PC-3 (cell line): ENCODE measurements at regions not wholly inside any gene's neighbourhood (a gene's known extent, or its start where the extent isn't known, plus 50 kb on each side); places are given as distances from the start of the nearest gene placed in this dataset.

ENCODE experiments used
- ATAC-seq: fragments of 200-7000 bp; cut with Tn5 transposase; 2 replicates; pipeline ENCODE4 v1.9.1; 2020; ENCODE audit warnings: mild to moderate bottlenecking, moderate library complexity
- BruUV-seq: library from RNA; stranded (reverse); fragments of 400-500 nt; replicated peaks from 2 replicates; lab custom pipeline; 2021; lab: Mats Ljungman, UMichigan
- CTCF ChIA-PET: fragments of 300-600 bp; sonication (Branson Sonifier 250); formaldehyde crosslinking; loops from one replicate; lab custom pipeline; 2022; ENCODE audit warnings: antibody characterized with exemption; lab: Charles Lee
- POLR2A ChIA-PET: fragments of 300-600 bp; sonication (Branson Sonifier 250); formaldehyde crosslinking; loops from one replicate; lab custom pipeline; 2022; ENCODE audit warnings: antibody characterized with exemption; ENCODE audit not compliant: unreplicated experiment; lab: Charles Lee
- DNase-seq: peaks from one replicate; pipeline ENCODE4 v3.0.0-alpha.2; 2015
- H2AFZ ChIP-seq: fragments of 300-600 bp; sonication (generic); 2 replicates; pipeline ENCODE4 v1.6.0; 2016; ENCODE audit warnings: antibody characterized with exemption, low read length
- H3F3A ChIP-seq: fragments of 300-600 bp; sonication (generic); one replicate; pipeline ENCODE4 v1.6.0; 2017; ENCODE audit warnings: antibody characterized with exemption, low read length, control low read depth, mild to moderate bottlenecking; ENCODE audit not compliant: unreplicated experiment
- H3K27ac ChIP-seq: fragments of 300-600 bp; sonication (generic); 2 replicates; pipeline ENCODE4 v1.5.1; 2016; ENCODE audit warnings: mild to moderate bottlenecking, low read length
- H3K27me3 ChIP-seq: fragments of 300-600 bp; sonication (generic); 2 replicates; pipeline ENCODE4 v1.6.1; 2016; ENCODE audit warnings: low read length, mixed read lengths
- H3K36me3 ChIP-seq: fragments of 300-600 bp; sonication (generic); 2 replicates; pipeline ENCODE4 v1.6.1; 2016; ENCODE audit warnings: low read depth, mixed run types, low read length, mixed read lengths
- H3K4me1 ChIP-seq: fragments of 300-600 bp; sonication (generic); 2 replicates; pipeline ENCODE4 v1.5.1; 2016; ENCODE audit warnings: low read length; ENCODE audit not compliant: insufficient read depth
- H3K4me2 ChIP-seq: fragments of 300-600 bp; sonication (generic); 2 replicates; pipeline ENCODE4 v1.6.0; 2016; ENCODE audit warnings: low read length
- H3K4me3 ChIP-seq: fragments of 300-600 bp; sonication (generic); 2 replicates; pipeline ENCODE4 v1.5.1; 2016; ENCODE audit warnings: mild to moderate bottlenecking, low read length, mixed read lengths
- H3K79me2 ChIP-seq: fragments of 300-600 bp; sonication (generic); 2 replicates; pipeline ENCODE4 v1.6.1; 2017; ENCODE audit warnings: low read length, mixed read lengths
- H3K9ac ChIP-seq: fragments of 300-600 bp; sonication (generic); 2 replicates; pipeline ENCODE4 v1.6.0; 2016; ENCODE audit warnings: mild to moderate bottlenecking, low read length
- H3K9me2 ChIP-seq: fragments of 300-600 bp; sonication (generic); replicated peaks from 2 replicates; pipeline ENCODE4 v1.6.1; 2016; ENCODE audit warnings: mixed run types, low read length, mixed read lengths
- H3K9me3 ChIP-seq: fragments of 300-600 bp; sonication (generic); 2 replicates; pipeline ENCODE4 v1.6.1; 2016; ENCODE audit warnings: low read length, mixed read lengths
- H4K20me1 ChIP-seq: fragments of 300-600 bp; sonication (generic); 2 replicates; pipeline ENCODE4 v1.6.1; 2016; ENCODE audit warnings: low read length, mixed read lengths
- EZH2 ChIP-seq: fragments of 300-600 bp; sonication (generic); IDR thresholded peaks from one replicate; pipeline ENCODE4 v1.6.1; 2017; ENCODE audit warnings: antibody characterized with exemption, mild to moderate bottlenecking, low read length; ENCODE audit not compliant: unreplicated experiment
- EZH2phosphoT487 ChIP-seq: fragments of 300-600 bp; sonication (generic); IDR thresholded peaks from 2 replicates; pipeline ENCODE4 v1.6.1; 2018; ENCODE audit warnings: mild to moderate bottlenecking, antibody characterized with exemption, low read length, borderline replicate concordance
- intact Hi-C: fragments of 100-400 bp; cut with micrococcal nuclease; formaldehyde crosslinking; loops from 2 replicates; pipeline ENCODE4 v1.9.0; 2023
- TF ChIP-seq, protein P1 (sequence below): fragments of 300-600 bp; sonication (generic); conservative IDR thresholded peaks from 2 replicates; pipeline ENCODE4 v1.5.1; 2017; ENCODE audit warnings: antibody characterized with exemption, low read depth, mild to moderate bottlenecking, low read length

DNA sequence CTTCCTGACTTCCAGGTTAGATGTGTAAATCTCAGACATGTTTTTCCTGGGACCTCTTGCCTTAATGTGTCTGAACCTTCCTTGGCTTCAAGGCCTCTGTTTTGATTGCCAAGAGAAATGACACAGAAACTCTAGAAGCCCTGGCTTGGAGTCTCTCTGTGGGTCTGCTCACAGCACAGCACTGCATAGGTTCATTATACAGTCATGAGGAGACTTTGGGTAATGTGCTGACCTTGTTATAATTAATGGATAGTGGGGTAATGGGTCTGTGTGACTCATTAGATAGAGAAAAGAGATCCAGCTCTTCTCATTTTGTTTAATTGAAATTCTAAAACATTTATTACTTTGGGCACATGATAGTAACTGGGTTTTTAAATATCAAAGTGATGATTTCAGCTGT, 175.8 kb upstream of the GLRA1 start:
- H4K20me1 ChIP-seq = no peaks in the 10 kb centered on the region
- no peak overlapping the region for H3K9ac ChIP-seq
- no peak for ATAC-seq
- H2AFZ ChIP-seq = no peak overlapping the region
- ChIA-PET POLR2A (no interaction called here), CTCF (no interaction called here)
- no peak overlapping the region for H3K4me2 ChIP-seq
- H3K27me3 ChIP-seq = peaks cover 53% of the 10 kb centered on the region
- H3K36me3 ChIP-seq = no peaks in the 10 kb centered on the region
- TF ChIP-seq, protein P1, sequence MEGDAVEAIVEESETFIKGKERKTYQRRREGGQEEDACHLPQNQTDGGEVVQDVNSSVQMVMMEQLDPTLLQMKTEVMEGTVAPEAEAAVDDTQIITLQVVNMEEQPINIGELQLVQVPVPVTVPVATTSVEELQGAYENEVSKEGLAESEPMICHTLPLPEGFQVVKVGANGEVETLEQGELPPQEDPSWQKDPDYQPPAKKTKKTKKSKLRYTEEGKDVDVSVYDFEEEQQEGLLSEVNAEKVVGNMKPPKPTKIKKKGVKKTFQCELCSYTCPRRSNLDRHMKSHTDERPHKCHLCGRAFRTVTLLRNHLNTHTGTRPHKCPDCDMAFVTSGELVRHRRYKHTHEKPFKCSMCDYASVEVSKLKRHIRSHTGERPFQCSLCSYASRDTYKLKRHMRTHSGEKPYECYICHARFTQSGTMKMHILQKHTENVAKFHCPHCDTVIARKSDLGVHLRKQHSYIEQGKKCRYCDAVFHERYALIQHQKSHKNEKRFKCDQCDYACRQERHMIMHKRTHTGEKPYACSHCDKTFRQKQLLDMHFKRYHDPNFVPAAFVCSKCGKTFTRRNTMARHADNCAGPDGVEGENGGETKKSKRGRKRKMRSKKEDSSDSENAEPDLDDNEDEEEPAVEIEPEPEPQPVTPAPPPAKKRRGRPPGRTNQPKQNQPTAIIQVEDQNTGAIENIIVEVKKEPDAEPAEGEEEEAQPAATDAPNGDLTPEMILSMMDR = no peak
- no peak for TF ChIP-seq EZH2phosphoT487
- TF ChIP-seq EZH2 = no peak
- H3K79me2 ChIP-seq = no peaks in the 10 kb centered on the region
- H3K27ac ChIP-seq = no peak overlapping the region
- H3K4me1 ChIP-seq = no peaks in the 10 kb centered on the region
- intact Hi-C loops = no loop called here
- no peak for DNase-seq
- H3K4me3 ChIP-seq = no peak overlapping the region
- no peaks in the 10 kb centered on the region for H3F3A ChIP-seq
- no TSS peak for BruUV-seq
- H3K9me2 ChIP-seq = no peaks in the 10 kb centered on the region
- no peaks in the 10 kb centered on the region for H3K9me3 ChIP-seq

DNA sequence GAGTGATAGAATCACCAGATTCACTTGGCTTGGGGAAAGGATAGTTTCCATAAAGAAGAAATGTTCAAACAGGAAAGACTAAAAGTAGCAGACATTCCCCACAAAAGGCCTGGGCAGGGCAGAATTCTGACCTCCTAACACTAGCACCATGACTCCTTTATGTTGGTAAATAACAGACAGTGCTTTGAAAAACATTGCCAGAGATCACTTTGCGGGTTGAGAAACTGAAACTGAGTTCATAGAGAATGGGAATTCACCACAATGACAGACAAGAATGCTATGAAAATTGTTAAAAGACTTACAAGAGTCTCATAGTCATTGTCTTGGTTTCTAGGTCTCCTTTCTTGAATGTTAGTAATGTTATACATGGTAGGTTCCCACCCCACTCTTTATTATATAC, 172.5 kb upstream of the GLRA1 start:
- H3K4me1 ChIP-seq = no peaks in the 10 kb centered on the region
- no peaks in the 10 kb centered on the region for H3K36me3 ChIP-seq
- no peak for DNase-seq
- H3K4me3 ChIP-seq = no peak overlapping the region
- no peak for TF ChIP-seq EZH2phosphoT487
- TF ChIP-seq, protein P1 = no peak
- TF ChIP-seq EZH2 = no peak
- H3K9me3 ChIP-seq = no peaks in the 10 kb centered on the region
- ChIA-PET POLR2A (no interaction called here), CTCF (no interaction called here)
- H3K79me2 ChIP-seq = no peaks in the 10 kb centered on the region
- no peaks in the 10 kb centered on the region for H4K20me1 ChIP-seq
- no peak for ATAC-seq
- no peak overlapping the region for H2AFZ ChIP-seq
- no peaks in the 10 kb centered on the region for H3K9me2 ChIP-seq
- no peak overlapping the region for H3K9ac ChIP-seq
- peaks cover 51% of the 10 kb centered on the region for H3K27me3 ChIP-seq
- no peak overlapping the region for H3K27ac ChIP-seq
- no TSS peak for BruUV-seq
- intact Hi-C loops = no loop called here
- H3K4me2 ChIP-seq = no peak overlapping the region
- no peaks in the 10 kb centered on the region for H3F3A ChIP-seq

DNA sequence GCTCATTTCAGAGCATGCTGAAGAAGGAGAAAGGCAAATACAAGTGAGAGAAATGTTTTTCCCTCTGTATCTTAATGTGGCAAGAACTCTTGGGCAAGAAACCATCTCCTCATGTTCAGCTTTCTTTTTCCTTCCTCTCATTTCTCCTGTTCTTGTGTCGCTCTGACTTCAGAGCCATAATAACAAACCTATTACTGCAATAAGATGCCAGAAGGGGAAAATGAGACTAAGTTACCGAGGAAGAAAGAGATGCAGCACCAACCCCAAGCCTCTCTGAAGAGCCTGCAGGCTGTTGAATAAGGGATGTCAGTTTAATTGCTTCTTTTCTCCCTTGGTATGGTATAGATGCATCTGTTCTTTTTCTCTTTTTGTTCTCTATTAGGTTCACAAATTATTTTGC, 170.1 kb upstream of the GLRA1 start:
- intact Hi-C loops = no loop called here
- H4K20me1 ChIP-seq = no peaks in the 10 kb centered on the region
- ChIA-PET CTCF (no interaction called here), POLR2A (no interaction called here)
- no peak for DNase-seq
- no peaks in the 10 kb centered on the region for H3K9me3 ChIP-seq
- H3K79me2 ChIP-seq = no peaks in the 10 kb centered on the region
- no peak overlapping the region for H3K9ac ChIP-seq
- no peaks in the 10 kb centered on the region for H3K9me2 ChIP-seq
- H3K36me3 ChIP-seq = no peaks in the 10 kb centered on the region
- H3F3A ChIP-seq = no peaks in the 10 kb centered on the region
- H2AFZ ChIP-seq = no peak overlapping the region
- TF ChIP-seq EZH2phosphoT487 (no peak), EZH2 (no peak)
- TF ChIP-seq, protein P1 = no peak
- ATAC-seq = no peak
- no peak overlapping the region for H3K4me3 ChIP-seq
- BruUV-seq = no TSS peak
- H3K4me2 ChIP-seq = no peak overlapping the region
- H3K27me3 ChIP-seq = peaks cover 36% of the 10 kb centered on the region
- no peak overlapping the region for H3K27ac ChIP-seq
- no peaks in the 10 kb centered on the region for H3K4me1 ChIP-seq
